ENCODE measurements at regions not wholly inside any gene's neighbourhood (a gene's known extent, or its start where the extent isn't known, plus 50 kb on each side); places are given as distances from the start of the nearest gene placed in this dataset.
"Not testable (repeated sequence)": the region's sequence is repeated elsewhere in the genome, so short reads cannot be mapped to it uniquely, and the experiment has no call there.

GRCh38 chr17:21843951-21844590 lies 151.7 kb downstream of the KCNJ18 start:
- no peak for DNase-seq
- intact Hi-C loops (cut with DNase I): no loop called here
- no peak for ATAC-seq (ENCODE audit: poor library complexity)

- intact Hi-C loops (cut with DNase I); ATAC-seq (ENCODE audit: poor library complexity); DNase-seq: not testable (repeated sequence)
Measured at GRCh38 chr17:21848510-21848909, 156.2 kb downstream of the KCNJ18 start.

- DNase-seq; intact Hi-C loops (cut with DNase I); ATAC-seq (ENCODE audit: poor library complexity): not testable (repeated sequence)
Measured at GRCh38 chr17:21849030-21849429, 156.7 kb downstream of the KCNJ18 start.

GRCh38 chr17:21850614-21851013 lies 158.3 kb downstream of the KCNJ18 start:
- ATAC-seq (ENCODE audit: poor library complexity); intact Hi-C loops (cut with DNase I); DNase-seq: not testable (repeated sequence)
